GM19328 (cell line): ENCODE measurements at regions not wholly inside any gene's neighbourhood (a gene's known extent, or its start where the extent isn't known, plus 50 kb on each side); places are given as distances from the start of the nearest gene placed in this dataset.

ENCODE experiments used
- ATAC-seq: cut with Tn5 transposase; IDR thresholded peaks from one replicate; pipeline ENCODE4 v1.9.1; 2021; ENCODE audit warnings: mild to moderate bottlenecking, moderate library complexity; ENCODE audit not compliant: unreplicated experiment

GRCh38 chr20:39394461-39394860 lies 432.3 kb downstream of the DHX35 start:
- ATAC-seq, result no peak

- ATAC-seq, result no peak
These were observed 428.0 kb downstream of the DHX35 start for GRCh38 chr20:39390186-39390585.

DNA sequence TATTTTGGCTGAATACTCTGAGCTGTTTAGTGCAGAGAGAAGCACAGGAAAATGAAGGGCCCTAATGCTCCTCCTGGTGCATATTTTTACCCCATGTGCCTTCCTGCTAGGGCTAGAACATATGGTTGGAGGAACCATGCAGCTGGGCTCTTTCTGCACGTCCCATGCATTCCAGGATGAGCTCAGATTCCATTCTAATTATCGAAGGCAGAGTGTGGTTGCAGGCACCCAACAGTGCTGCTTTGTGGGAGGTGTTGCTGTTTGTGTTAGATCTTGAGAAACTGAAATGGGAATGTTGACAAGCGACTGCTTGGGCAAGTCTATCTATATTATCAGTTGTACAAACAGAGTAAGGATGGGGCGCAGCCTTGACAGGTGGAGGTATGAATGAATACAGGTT lies 419.5 kb downstream of the DHX35 start:
- no peak for ATAC-seq

DNA sequence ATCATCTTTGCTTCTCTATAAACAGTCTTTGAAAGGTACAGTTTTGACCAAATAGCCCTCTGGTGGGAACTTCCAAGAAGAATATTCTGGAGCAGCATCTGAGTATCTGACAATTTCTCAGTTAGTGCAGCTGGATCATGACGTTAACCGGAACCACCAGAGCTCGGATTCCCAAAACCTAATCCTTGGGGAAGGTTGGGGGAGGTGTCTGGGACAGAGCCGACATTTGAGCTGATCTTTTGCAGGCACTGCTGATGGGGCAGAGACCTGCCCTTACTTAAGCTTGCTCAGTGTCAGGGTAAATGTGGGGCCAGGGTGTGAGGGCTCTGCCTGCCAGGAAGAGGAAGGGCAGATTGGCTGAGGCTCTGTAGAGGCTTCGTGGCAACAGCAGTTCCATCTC lies 416.6 kb downstream of the DHX35 start:
- no peak for ATAC-seq

DNA sequence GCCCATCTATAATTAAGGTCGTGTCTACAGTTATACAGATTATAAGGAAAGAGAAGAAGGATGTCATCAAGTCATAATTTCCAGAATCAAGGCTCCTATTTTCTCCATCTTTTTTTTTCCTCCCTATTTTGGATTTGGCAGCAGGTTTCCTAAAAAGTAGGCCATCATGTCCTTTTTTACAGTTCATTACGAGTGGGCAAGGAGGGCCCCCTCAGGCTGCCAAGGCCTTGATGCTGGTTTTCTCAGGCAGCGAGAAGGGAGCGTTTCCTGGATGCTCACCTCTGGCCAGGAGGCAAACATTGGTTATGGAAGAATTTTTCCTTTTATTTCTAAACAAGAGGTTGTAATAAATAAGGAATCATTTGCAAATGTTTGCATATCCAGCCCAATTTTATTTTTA lies 414.6 kb downstream of the DHX35 start:
- no peak for ATAC-seq

DNA sequence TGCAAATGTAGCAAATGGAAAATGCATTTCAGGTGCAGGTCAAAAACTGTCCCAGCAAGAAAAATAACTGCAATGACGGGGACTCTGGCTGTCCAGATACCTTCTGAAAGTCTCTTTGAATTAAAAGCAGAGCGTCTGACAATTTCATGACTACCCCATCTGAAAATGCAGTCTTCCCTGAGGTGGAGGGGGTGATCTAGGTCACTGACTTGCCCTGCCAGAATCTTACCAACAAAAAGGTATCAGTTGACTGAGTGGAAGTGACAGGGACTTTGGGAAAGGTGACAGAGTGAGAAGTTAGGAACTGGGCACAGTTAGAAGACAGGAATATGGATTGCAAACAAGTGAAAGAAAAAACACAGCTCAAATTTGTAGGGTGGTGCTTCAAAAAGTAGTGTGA lies 402.2 kb downstream of the DHX35 start:
- ATAC-seq, result no peak

DNA sequence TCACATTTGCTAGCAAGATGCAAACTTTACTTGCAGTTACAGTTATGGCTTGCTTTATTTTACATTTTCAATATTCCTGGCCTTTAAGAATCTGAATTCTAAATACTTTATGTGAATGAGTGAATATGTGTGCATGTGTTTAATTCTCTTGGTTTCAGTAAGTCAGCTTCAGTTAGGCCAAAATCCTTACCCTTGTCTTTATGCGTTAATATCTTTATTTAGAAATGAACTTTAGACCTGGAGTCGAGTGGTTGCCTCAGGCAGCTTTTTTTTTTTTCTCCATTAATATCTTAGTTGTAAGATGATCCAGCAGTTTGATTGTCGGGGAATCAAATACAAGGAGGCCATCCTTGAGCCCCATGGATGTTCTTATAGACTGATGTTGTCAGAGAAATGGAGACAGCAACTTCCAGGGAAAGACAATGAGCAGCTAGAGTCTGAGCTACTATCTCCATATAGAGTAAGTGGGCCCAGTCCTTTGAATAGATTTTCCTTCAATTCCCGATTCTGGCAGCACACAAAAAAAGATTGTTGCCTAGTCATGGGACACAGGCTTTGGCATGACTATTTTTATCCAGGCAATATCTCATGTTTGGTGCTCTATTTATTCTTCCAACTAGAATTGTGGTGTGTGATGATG lies 398.0 kb downstream of the DHX35 start:
- ATAC-seq, result no peak

DNA sequence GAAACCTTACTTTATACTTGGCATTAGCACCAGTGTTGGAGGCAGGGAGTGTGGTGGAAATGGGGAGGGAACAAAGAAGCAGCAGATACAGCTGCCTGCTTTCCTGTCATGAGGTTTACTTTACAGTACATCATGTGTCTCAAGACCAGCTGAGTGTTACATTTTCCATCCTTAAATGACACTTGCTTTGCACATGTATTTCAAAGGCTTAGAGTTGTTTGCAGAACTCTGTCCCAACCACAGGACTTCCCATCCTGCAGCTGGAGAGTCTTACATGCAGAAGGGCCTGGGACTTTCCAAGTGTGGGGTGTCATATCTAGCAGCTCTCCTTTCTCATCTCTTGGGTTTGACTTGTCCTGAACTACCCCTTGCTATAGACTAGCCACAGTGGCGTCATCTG lies 395.9 kb downstream of the DHX35 start:
- ATAC-seq, result no peak

- no peak for ATAC-seq
These were observed 394.8 kb downstream of the DHX35 start for GRCh38 chr20:39356908-39357307.

DNA sequence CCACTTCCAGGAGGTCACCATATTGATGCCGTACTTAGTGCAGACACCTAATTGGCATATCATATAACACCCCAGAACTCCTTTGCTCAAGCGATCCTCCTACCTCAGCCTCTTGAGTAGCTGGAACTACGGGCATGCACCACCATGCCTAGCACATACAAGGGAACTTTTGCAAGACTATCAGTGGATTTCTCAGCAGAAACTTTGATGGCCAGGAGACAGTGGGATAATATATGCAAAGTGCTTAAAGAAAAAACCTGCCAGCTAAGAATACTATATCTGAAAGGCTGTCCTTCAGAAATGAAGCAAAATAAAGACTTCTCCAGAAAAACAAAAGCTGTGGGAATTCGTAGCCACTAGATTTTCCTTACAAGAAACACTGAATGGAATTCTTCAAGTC lies 387.1 kb downstream of the DHX35 start:
- ATAC-seq, result no peak

GRCh38 chr20:39347626-39348025 lies 385.5 kb downstream of the DHX35 start:
- no peak for ATAC-seq

- ATAC-seq, result no peak
These were observed 380.3 kb downstream of the DHX35 start for GRCh38 chr20:39342463-39342862.

- peak; percentile 96 for ATAC-seq
These were observed 376.6 kb downstream of the DHX35 start for GRCh38 chr20:39338469-39339376.

DNA sequence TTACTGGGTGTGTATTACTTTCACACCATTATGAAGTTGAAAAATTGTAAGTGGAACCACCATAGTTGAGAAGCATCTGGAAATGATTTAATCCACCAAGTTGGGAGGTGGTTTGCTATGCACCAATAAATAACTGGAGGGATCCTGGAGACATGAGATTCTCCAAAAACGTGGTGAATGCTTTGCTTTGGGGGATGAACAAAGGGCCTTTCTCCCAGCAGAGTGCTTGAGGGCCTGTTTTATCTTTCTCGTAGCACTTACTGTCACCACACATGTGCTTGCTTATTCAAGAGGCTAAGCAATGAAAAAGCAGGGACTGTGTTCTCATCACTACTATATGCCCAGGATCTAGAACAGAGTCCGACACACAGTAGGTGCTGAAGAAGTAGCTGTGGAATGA lies 371.1 kb downstream of the DHX35 start:
- ATAC-seq, result no peak

GRCh38 chr20:39328347-39328746 lies 366.2 kb downstream of the DHX35 start:
- no peak for ATAC-seq

GRCh38 chr20:39326050-39326449 lies 363.9 kb downstream of the DHX35 start:
- ATAC-seq, result no peak

DNA sequence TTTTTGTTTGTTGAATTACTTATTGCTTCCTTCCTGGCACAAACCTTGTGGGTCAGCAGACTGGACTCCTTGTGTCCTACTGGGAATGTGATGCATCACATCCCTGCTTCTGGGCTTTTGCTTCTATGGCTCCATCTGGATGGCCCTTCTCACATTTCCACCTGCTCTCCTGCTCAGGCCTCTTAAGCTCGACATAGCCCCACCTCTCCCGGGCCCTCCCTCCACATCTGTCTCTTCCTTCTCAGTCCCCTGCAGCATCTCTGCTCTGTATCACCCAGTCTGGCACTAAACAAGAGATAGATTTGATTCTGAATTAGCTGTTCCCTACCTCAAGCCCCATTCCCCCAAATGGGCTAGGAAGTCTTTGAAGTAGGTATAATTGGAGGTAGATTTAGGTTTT lies 356.8 kb downstream of the DHX35 start:
- no peak for ATAC-seq

DNA sequence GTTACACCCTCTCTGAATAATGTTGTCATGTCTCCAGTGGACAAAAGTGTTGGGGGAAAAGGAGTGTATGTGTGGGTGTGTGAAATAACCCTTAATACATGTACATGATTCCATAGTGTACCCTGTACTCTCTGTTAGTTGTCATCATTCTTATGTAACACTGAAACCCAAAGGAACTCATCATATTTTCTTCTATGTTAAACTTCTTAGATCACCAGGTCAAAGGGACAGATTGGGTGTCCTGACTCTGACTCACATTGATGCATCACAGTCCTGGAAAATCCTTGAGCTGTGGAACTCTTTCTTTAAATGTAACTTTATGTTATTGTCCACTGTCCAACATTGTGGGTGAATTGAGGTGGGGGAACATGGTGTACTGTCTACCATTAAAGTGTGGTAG lies 350.5 kb downstream of the DHX35 start:
- no peak for ATAC-seq

GRCh38 chr20:39311851-39312506 lies 349.8 kb downstream of the DHX35 start:
- no peak for ATAC-seq

GRCh38 chr20:39310363-39310995 lies 348.3 kb downstream of the DHX35 start:
- ATAC-seq, result no peak

- no peak for ATAC-seq
These were observed 347.3 kb downstream of the DHX35 start for GRCh38 chr20:39309458-39309857.
